Transverse colon (tissue), 4 donors: ENCODE measurements at regions not wholly inside any gene's neighbourhood (a gene's known extent, or its start where the extent isn't known, plus 50 kb on each side); places are given as distances from the start of the nearest gene placed in this dataset.

Experiments used
- POLR2A ChIP-seq: fragments of 450-650 bp; IDR thresholded peaks from one replicate; pipeline ENCODE4 v1.6.1; 2016; ENCODE audit warnings: antibody characterized with exemption, mild to moderate bottlenecking, moderate library complexity
- POLR2AphosphoS5 ChIP-seq, 3 donors: sonication (generic); formaldehyde crosslinking; IDR thresholded peaks; one replicate each; pipeline ENCODE4 v1.6.1; 2016; ENCODE audit warnings: antibody characterized with exemption in 3 of 3
- TF ChIP-seq, protein P1 (sequence below), 5 experiments: fragments of 200-600 bp in 3 of 5; fragments of 450-650 bp in 2 of 5; sonication (generic) in 3 of 5; IDR thresholded peaks; 1 replicate in 2 of 5; 2 replicates in 3 of 5; pipeline ENCODE4 v1.5.1; 2016 to 2017; ENCODE audit warnings: antibody characterized with exemption in 5 of 5, inconsistent platforms in 3 of 5, mild to moderate bottlenecking in 2 of 5, moderate library complexity in 1 of 5

- TF ChIP-seq, protein P1, sequence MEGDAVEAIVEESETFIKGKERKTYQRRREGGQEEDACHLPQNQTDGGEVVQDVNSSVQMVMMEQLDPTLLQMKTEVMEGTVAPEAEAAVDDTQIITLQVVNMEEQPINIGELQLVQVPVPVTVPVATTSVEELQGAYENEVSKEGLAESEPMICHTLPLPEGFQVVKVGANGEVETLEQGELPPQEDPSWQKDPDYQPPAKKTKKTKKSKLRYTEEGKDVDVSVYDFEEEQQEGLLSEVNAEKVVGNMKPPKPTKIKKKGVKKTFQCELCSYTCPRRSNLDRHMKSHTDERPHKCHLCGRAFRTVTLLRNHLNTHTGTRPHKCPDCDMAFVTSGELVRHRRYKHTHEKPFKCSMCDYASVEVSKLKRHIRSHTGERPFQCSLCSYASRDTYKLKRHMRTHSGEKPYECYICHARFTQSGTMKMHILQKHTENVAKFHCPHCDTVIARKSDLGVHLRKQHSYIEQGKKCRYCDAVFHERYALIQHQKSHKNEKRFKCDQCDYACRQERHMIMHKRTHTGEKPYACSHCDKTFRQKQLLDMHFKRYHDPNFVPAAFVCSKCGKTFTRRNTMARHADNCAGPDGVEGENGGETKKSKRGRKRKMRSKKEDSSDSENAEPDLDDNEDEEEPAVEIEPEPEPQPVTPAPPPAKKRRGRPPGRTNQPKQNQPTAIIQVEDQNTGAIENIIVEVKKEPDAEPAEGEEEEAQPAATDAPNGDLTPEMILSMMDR (IDR thresholded peaks at IDR 0.05), result no peak
- TF ChIP-seq POLR2AphosphoS5 (IDR thresholded peaks at IDR 0.05) (no peak), POLR2A (no peak)
Measured at GRCh38 chr3:127041264-127041820, 58.4 kb downstream of the PLXNA1 start.
